B cell (primary cell): ENCODE measurements at regions not wholly inside any gene's neighbourhood (a gene's known extent, or its start where the extent isn't known, plus 50 kb on each side); places are given as distances from the start of the nearest gene placed in this dataset.

ENCODE experiments used
- ATAC-seq: fragments of 200-7000 bp; cut with Tn5 transposase; one replicate; pipeline ENCODE4 v1.10.0; 2021; ENCODE audit warnings: low read depth, mild to moderate bottlenecking, moderate number of reproducible peaks, moderate library complexity
- CTCF ChIA-PET: fragments of 350-600 bp; sonication (Branson Sonifier 250); formaldehyde crosslinking; loops from one replicate; lab custom pipeline; 2021; ENCODE audit warnings: antibody characterized with exemption, inconsistent platforms; lab: Charles Lee
- POLR2A ChIA-PET: fragments of 350-600 bp; sonication (Branson Sonifier 250); formaldehyde crosslinking; loops from one replicate; lab custom pipeline; 2021; ENCODE audit warnings: antibody characterized with exemption; lab: Charles Lee
- DNase-seq: peaks from one replicate; pipeline ENCODE4 v3.0.0; 2013
- H2AFZ ChIP-seq: 2 replicates; pipeline ENCODE4 v1.6.1; 2012; ENCODE audit warnings: mild to moderate bottlenecking, low read depth, low read length; ENCODE audit not compliant: insufficient read depth, poor library complexity, severe bottlenecking
- H3K27ac ChIP-seq, 2 donors: 1 replicate in 1 of 2; 2 replicates in 1 of 2; pipeline ENCODE4 v1.5.1; 2012 to 2013; ENCODE audit warnings: low read length in 2 of 2, mild to moderate bottlenecking in 2 of 2, moderate library complexity in 1 of 2
- H3K27me3 ChIP-seq, 4 experiments: fragments of 200-600 bp in 1 of 4; sonication (generic) in 1 of 4; replicated peaks in 1 of 4; 1 replicate in 2 of 4; 2 replicates in 2 of 4; pipeline versions ENCODE4 v1.6.1 to v1.7.0; 2013 to 2016; ENCODE audit warnings: low read length in 3 of 4, mild to moderate bottlenecking in 2 of 4, mixed read lengths in 1 of 4, moderate library complexity in 1 of 4; ENCODE audit not compliant: insufficient read depth in 4 of 4, control insufficient read depth in 3 of 4; ENCODE audit errors: control extremely low read depth in 1 of 4
- H3K36me3 ChIP-seq, 2 experiments: replicated peaks in 1 of 2; 1 replicate in 1 of 2; 2 replicates in 1 of 2; pipeline versions ENCODE4 v1.6.1 to v1.7.1; 2013; ENCODE audit warnings: low read length in 1 of 2; ENCODE audit not compliant: insufficient read depth in 2 of 2, control insufficient read depth in 1 of 2; ENCODE audit errors: control extremely low read depth in 1 of 2, extremely low read depth in 1 of 2
- H3K4me1 ChIP-seq, 2 donors: fragments of 200-600 bp in 1 of 2; sonication (generic) in 1 of 2; 1 replicate in 1 of 2; 2 replicates in 1 of 2; pipeline versions ENCODE4 v1.5.1 to v1.6.1; 2013 to 2017; ENCODE audit warnings: low read length in 2 of 2; ENCODE audit not compliant: control insufficient read depth in 2 of 2, insufficient read depth in 2 of 2
- H3K4me2 ChIP-seq: replicated peaks from 2 replicates; pipeline ENCODE3; 2012; ENCODE audit warnings: mild to moderate bottlenecking, low read depth, low read length; ENCODE audit not compliant: poor library complexity, severe bottlenecking
- H3K4me3 ChIP-seq, 5 experiments: fragments of 200-600 bp in 1 of 5; sonication (generic) in 1 of 5; 1 replicate in 3 of 5; 2 replicates in 2 of 5; pipeline versions ENCODE4 v1.5.1 to v1.7.0; 2011 to 2016; ENCODE audit warnings: low read length in 4 of 5, mild to moderate bottlenecking in 4 of 5, low read depth in 2 of 5, control low read depth in 1 of 5, moderate library complexity in 1 of 5; ENCODE audit not compliant: insufficient read depth in 1 of 5; ENCODE audit errors: control extremely low read depth in 1 of 5, extremely low read depth in 1 of 5
- H3K79me2 ChIP-seq: fragments of 200-600 bp; sonication (generic); one replicate; pipeline ENCODE4 v1.6.0; 2016; ENCODE audit warnings: low read length; ENCODE audit not compliant: control insufficient read depth, insufficient read depth
- H3K9ac ChIP-seq: fragments of 200-600 bp; sonication (generic); 2 replicates; pipeline ENCODE4 v1.6.1; 2017; ENCODE audit warnings: mild to moderate bottlenecking, low read length, moderate library complexity
- H3K9me3 ChIP-seq, 3 donors: one replicate each; pipeline versions ENCODE4 v1.6.1 to v1.7.1; 2013; ENCODE audit warnings: low read length in 2 of 3; ENCODE audit not compliant: control insufficient read depth in 2 of 3, insufficient read depth in 1 of 3; ENCODE audit errors: control extremely low read depth in 1 of 3
- H4K20me1 ChIP-seq: 2 replicates; pipeline ENCODE4 v1.6.0; 2012; ENCODE audit warnings: mild to moderate bottlenecking, low read length; ENCODE audit not compliant: insufficient read depth, control insufficient read depth, poor library complexity, severe bottlenecking
- H3K27ac Mint-ChIP-seq: one replicate; pipeline ENCODE4 v1.8.0; 2021; ENCODE audit warnings: mixed read lengths
- H3K27me3 Mint-ChIP-seq: one replicate; pipeline ENCODE4 v1.8.0; 2021; ENCODE audit warnings: mixed read lengths
- H3K4me1 Mint-ChIP-seq: one replicate; pipeline ENCODE4 v1.8.0; 2021; ENCODE audit warnings: mixed read lengths
- H3K4me3 Mint-ChIP-seq: one replicate; pipeline ENCODE4 v1.8.0; 2021; ENCODE audit warnings: mixed read lengths
- H3K9me3 Mint-ChIP-seq: one replicate; pipeline ENCODE4 v1.8.0; 2022; ENCODE audit warnings: mixed read lengths; ENCODE audit not compliant: insufficient read depth
- CTCF ChIP-seq: fragments of 200-600 bp; IDR thresholded peaks from one replicate; pipeline ENCODE4 v1.8.0; 2022; ENCODE audit warnings: antibody characterized with exemption, mild to moderate bottlenecking
- EZH2 ChIP-seq: IDR thresholded peaks from 2 replicates; pipeline ENCODE4 v1.6.1; 2012; ENCODE audit warnings: borderline replicate concordance, low read depth, mild to moderate bottlenecking, moderate library complexity, low read length; ENCODE audit not compliant: insufficient read depth, poor library complexity, severe bottlenecking
- WGBS: methylation state at CpG from one replicate; pipeline ENCODE4 v1.1.5; 2013; ENCODE audit warnings: missing lambda C conversion rate; ENCODE audit not compliant: insufficient coverage; 5-methylcytosine and 5-hydroxymethylcytosine counted together
- intact Hi-C: fragments of 100-400 bp; cut with micrococcal nuclease; formaldehyde crosslinking; loops from one replicate; pipeline ENCODE4 v1.10.0; 2022

- Mint-ChIP-seq H3K27me3 (no peaks in the 10 kb centered on the region), H3K4me1 (no peaks in the 10 kb centered on the region), H3K9me3 (peaks cover 2% of the 10 kb centered on the region), H3K4me3 (no peak overlapping the region), H3K27ac (no peak overlapping the region)
- 67% methylated on average over 2 of the region's 2 CpGs for WGBS
- H3K4me3 ChIP-seq, result no peak overlapping the region
- intact Hi-C loops, result no loop called here
- no peak overlapping the region for H3K9ac ChIP-seq
- H3K36me3 ChIP-seq, result no peaks in the 10 kb centered on the region
- H3K9me3 ChIP-seq, result peaks cover 0 to 3% (median 0%) of the 10 kb centered on the region in 3 donors
- no peaks in the 10 kb centered on the region for H4K20me1 ChIP-seq
- no peak for DNase-seq
- no peak overlapping the region for H3K27ac ChIP-seq
- POLR2A ChIA-PET, result no interaction called here
- no peaks in the 10 kb centered on the region for H3K27me3 ChIP-seq
- no peak for TF ChIP-seq CTCF
- TF ChIP-seq EZH2, result no peak
- CTCF ChIA-PET, result no interaction called here
- no peaks in the 10 kb centered on the region for H3K79me2 ChIP-seq
- no peak for ATAC-seq
- no peak overlapping the region for H2AFZ ChIP-seq
- H3K4me1 ChIP-seq, result no peaks in the 10 kb centered on the region
- no peak overlapping the region for H3K4me2 ChIP-seq
Measured at GRCh38 chr5:174982485-174982884, 258.1 kb downstream of the MSX2 start.

GRCh38 chr5:174981416-174981815 is 257.0 kb downstream of the MSX2 start:
- H3K9me3 ChIP-seq, result peaks cover 0 to 3% (median 0%) of the 10 kb centered on the region in 3 donors
- H3K27ac ChIP-seq, result no peak overlapping the region
- no peaks in the 10 kb centered on the region for H4K20me1 ChIP-seq
- H3K4me3 Mint-ChIP-seq, result no peak overlapping the region
- DNase-seq (no peak), ATAC-seq (no peak)
- H2AFZ ChIP-seq, result no peak overlapping the region
- H3K36me3 ChIP-seq, result no peaks in the 10 kb centered on the region
- ChIA-PET POLR2A (no interaction called here), CTCF (no interaction called here)
- H3K9ac ChIP-seq, result no peak overlapping the region
- intact Hi-C loops, result no loop called here
- H3K27me3 Mint-ChIP-seq, result no peaks in the 10 kb centered on the region
- no peaks in the 10 kb centered on the region for H3K4me1 Mint-ChIP-seq
- no peaks in the 10 kb centered on the region for H3K79me2 ChIP-seq
- H3K9me3 Mint-ChIP-seq, result peaks cover 2% of the 10 kb centered on the region
- H3K4me1 ChIP-seq, result no peaks in the 10 kb centered on the region
- no peaks in the 10 kb centered on the region for H3K27me3 ChIP-seq
- no peak overlapping the region for H3K4me2 ChIP-seq
- TF ChIP-seq CTCF (no peak), EZH2 (no peak)
- WGBS, result 80% methylated on average over 5 of the region's 6 CpGs
- no peak overlapping the region for H3K27ac Mint-ChIP-seq
- H3K4me3 ChIP-seq, result no peak overlapping the region
